ENCODE measurements at regions not wholly inside any gene's neighbourhood (a gene's known extent, or its start where the extent isn't known, plus 50 kb on each side); places are given as distances from the start of the nearest gene placed in this dataset.

DNA sequence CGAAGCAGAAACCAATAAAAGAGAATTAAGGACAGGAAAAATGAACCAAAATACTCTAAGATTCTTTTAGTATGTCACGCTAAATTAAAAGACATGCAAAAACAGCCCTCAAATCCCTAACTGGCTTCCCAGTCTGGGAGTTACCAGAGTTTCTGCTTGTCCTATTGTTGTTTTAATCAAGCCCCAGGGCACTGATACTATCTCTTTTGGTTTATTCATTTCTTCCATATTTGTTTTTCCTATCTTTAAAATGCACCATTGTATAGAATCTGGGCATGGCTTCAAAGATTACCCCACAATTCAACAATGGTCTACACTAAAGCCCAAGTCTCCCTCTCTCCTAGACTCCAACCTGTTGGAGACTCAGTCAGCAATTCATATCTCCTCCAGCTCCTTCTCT lies 169.1 kb downstream of the MYLK4 start:
- ChIA-PET CTCF (no interaction called here), POLR2A (no interaction called here)
- TF ChIP-seq, protein P1, sequence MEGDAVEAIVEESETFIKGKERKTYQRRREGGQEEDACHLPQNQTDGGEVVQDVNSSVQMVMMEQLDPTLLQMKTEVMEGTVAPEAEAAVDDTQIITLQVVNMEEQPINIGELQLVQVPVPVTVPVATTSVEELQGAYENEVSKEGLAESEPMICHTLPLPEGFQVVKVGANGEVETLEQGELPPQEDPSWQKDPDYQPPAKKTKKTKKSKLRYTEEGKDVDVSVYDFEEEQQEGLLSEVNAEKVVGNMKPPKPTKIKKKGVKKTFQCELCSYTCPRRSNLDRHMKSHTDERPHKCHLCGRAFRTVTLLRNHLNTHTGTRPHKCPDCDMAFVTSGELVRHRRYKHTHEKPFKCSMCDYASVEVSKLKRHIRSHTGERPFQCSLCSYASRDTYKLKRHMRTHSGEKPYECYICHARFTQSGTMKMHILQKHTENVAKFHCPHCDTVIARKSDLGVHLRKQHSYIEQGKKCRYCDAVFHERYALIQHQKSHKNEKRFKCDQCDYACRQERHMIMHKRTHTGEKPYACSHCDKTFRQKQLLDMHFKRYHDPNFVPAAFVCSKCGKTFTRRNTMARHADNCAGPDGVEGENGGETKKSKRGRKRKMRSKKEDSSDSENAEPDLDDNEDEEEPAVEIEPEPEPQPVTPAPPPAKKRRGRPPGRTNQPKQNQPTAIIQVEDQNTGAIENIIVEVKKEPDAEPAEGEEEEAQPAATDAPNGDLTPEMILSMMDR (IDR thresholded peaks at IDR 0.05; ENCODE audit: insufficient read depth, low read length, missing control alignments): no peak
- no peak overlapping the region for H3K4me3 ChIP-seq (ENCODE audit: low read depth, low read length)
- DNase-seq (ENCODE audit: low read depth, low spot score): no peak

DNA sequence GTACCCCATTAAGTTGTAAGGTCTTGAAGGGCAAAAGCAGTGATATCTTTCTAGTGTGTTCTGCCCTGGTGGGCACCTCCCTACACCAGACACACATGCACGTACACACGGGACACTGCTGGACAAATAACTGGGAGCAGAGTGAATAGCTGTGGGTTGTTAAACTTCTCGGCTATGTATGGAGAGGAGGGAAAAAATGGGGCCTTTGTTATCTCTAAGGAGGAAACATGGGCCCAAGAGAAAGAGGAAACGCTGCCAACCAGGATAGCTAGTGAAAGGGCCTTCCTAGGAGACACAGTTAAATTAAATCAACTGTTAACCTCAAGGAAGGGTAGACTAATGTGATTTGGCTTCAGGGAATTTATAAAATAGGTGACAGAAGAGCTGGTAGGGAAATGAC lies 169.7 kb downstream of the MYLK4 start:
- ChIA-PET CTCF (no interaction called here), POLR2A (no interaction called here)
- H3K4me3 ChIP-seq (ENCODE audit: low read depth, low read length): no peak overlapping the region
- no peak for DNase-seq (ENCODE audit: low read depth, low spot score)
- TF ChIP-seq, protein P1 (IDR thresholded peaks at IDR 0.05; ENCODE audit: insufficient read depth, low read length, missing control alignments): no peak

DNA sequence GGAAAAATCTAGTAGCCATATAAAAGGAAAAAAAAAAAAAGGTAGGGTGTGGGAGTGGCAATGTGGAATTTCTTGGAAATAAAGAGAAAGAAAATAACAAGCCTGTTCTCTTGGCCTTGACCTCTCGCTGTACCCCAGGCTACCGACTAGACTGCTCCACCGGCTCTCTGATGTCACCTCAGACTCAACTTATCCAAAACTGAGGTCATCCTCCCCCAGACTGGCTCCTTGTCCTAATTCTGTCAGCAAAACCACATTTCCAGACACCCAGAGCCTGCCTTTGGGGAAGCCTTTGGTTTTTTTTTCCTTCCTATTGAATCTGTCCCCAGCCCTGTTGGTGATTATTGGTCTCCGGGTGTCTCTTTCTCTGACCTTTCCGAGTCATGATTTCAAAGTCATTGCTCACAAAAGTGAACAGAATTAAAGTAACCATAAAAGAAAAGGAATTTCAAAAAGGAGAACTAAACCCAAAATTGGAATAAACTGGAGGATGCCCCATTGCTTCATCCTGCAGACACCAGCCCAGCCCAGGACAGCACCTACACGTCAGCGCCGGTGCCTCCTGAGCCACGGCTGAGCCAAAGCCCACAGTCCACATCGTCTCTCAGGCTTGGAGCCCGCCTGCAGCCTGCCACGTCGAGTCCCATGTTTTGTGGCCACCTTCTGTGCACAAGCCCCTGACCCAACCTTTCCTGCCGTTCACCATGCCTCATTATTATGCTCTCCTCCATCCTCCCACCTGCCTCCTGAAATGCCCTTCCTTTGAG lies 170.7 kb downstream of the MYLK4 start:
- H3K4me3 ChIP-seq (ENCODE audit: low read depth, low read length): no peak overlapping the region
- CTCF ChIA-PET: no interaction called here
- no peak for DNase-seq (ENCODE audit: low read depth, low spot score)
- POLR2A ChIA-PET: no interaction called here
- TF ChIP-seq, protein P1 (IDR thresholded peaks at IDR 0.05; ENCODE audit: insufficient read depth, low read length, missing control alignments): no peak

DNA sequence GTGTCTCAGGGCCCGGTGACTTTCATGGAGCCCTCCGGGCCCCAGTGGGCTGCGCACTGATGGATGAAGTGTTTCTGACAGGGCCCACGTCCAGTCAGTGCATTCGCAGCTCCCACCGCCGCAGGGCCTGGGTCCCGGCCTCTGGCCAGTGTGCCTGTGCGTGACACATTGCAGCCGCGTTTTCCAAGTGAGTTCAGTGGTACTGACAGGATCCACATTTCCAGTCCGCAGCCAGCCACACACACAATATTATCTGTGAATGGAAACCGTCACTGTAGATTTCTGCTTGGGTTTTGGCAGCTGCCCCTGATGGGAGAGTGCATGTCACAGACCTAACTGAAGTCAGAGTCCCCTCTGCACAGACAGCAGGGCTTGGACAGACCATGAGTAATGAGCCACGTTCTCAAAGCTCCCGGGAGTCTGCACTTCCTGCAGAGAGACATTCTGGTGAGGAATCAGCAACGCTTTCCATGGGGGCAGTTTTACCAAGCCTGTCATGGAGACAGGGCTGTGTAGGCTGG lies 171.4 kb downstream of the MYLK4 start:
- CTCF ChIA-PET: interaction anchor here (1.0 kb wide), 1 partner anchor 159 kb away, joined by 3 read pairs; no protein-coding TSS in a partner anchor

DNA sequence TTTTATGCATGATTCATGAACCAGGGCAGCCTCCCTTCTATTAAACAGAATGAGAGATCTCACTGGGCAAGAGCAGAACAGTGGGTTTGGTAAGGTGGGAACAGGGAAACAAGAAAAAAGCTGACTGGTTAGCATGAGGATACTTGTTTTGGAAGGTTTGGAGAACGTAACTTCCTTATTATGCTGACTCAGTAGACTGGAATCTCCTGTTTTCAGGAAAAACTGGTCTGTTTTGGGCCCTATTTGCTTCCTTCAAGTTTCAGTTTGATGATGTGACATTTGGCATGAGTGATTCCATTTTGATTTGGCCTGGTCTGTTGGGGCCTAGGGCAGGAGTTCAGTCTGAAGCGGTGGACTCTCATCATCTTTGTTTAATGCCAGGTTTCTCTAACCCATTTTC lies 172.0 kb downstream of the MYLK4 start:
- CTCF ChIA-PET: interaction anchor here (1.0 kb wide), 1 partner anchor 159 kb away, joined by 3 read pairs; no protein-coding TSS in a partner anchor
- TF ChIP-seq, protein P1 (IDR thresholded peaks at IDR 0.05; ENCODE audit: insufficient read depth, low read length, missing control alignments): no peak
- H3K4me3 ChIP-seq (ENCODE audit: low read depth, low read length): no peak overlapping the region
- POLR2A ChIA-PET: no interaction called here
- DNase-seq (ENCODE audit: low read depth, low spot score): no peak

More for the DNA sequence above, 171.4 kb downstream of the MYLK4 start:
- H3K4me3 ChIP-seq (ENCODE audit: low read depth, low read length): no peak overlapping the region
- POLR2A ChIA-PET: no interaction called here
- no peak for DNase-seq (ENCODE audit: low read depth, low spot score)
- TF ChIP-seq, protein P1 (IDR thresholded peaks at IDR 0.05; ENCODE audit: insufficient read depth, low read length, missing control alignments): no peak

DNA sequence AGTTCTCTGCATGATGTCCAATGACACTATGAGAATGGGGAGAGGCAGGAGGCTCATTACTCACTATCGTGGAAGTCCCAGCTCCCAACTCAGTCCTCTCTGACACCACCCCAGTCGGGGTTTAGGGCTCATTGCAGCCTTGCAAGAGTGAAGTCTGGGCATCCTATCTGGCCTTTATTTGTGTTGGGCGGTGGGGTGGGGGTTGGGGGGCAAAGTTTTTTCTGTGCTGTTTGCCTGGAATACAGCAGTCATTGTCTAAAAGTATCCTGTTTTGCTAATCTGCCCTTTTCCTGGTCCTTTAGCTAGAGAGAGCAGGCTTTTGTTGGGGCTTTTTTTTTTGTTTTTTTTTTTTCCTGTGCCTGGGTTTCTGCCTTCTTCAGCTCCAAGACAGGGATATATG lies 174.2 kb downstream of the MYLK4 start:
- ChIA-PET CTCF (no interaction called here), POLR2A (no interaction called here)
- H3K4me3 ChIP-seq (ENCODE audit: low read depth, low read length): no peak overlapping the region
- TF ChIP-seq, protein P1 (IDR thresholded peaks at IDR 0.05; ENCODE audit: insufficient read depth, low read length, missing control alignments): no peak
- DNase-seq (ENCODE audit: low read depth, low spot score): no peak

Data from AG04449 (cell line).